ENCODE measurements at regions not wholly inside any gene's neighbourhood (a gene's known extent, or its start where the extent isn't known, plus 50 kb on each side); places are given as distances from the start of the nearest gene placed in this dataset.

GRCh38 chr16:5234295-5235050, 136.9 kb upstream of the EEF2KMT start (continued):
- TF ChIP-seq CBX3 (IDR thresholded peaks at IDR 0.05; ENCODE audit: low read depth) (no peak), SIN3A (IDR thresholded peaks at IDR 0.05; ENCODE audit: low read depth) (no peak), CEBPB (IDR thresholded peaks at IDR 0.05; ENCODE audit: low read depth) (no peak), POLR2A (IDR thresholded peaks at IDR 0.05; ENCODE audit: borderline replicate concordance, extremely low read depth, insufficient read depth, insufficient read length) (no peak), EZH2 (IDR thresholded peaks at IDR 0.05) (no peak)

GRCh38 chr16:5231246-5231759, 133.7 kb upstream of the EEF2KMT start:
- Histone ChIP-seq H3K79me2 (ENCODE audit: insufficient read depth, low read length) (no peaks in the 10 kb centered on the region), H4K20me1 (ENCODE audit: insufficient read depth) (no peaks in the 10 kb centered on the region), H3K27me3 (ENCODE audit: insufficient read depth, low read length) (peaks cover 3% of the 10 kb centered on the region; the same call in 1 of the 2 replicates), H3K4me2 (ENCODE audit: low read length) (no peak overlapping the region), H2AFZ (ENCODE audit: low read depth, low read length, poor library complexity, severe bottlenecking) (no peak overlapping the region), H3K9me2 (ENCODE audit: insufficient read depth) (no peaks in the 10 kb centered on the region), H3K9ac (ENCODE audit: low read length) (no peak overlapping the region), H3K4me3 (replicated peaks in 1 of 2; ENCODE audit: low read depth in 1 of 2, low read length in 2 of 2) (no peak overlapping the region), H3K27ac (ENCODE audit: low read depth, low read length) (no peak overlapping the region), H3K9me3 (ENCODE audit: control insufficient read depth in 1 of 2, insufficient read depth in 1 of 2, low read depth in 1 of 2, low read length in 2 of 2) (no peaks in the 10 kb centered on the region), H3K4me1 (ENCODE audit: control insufficient read depth in 1 of 2, insufficient read depth in 2 of 2, low read length in 2 of 2) (no peaks in the 10 kb centered on the region), H3K36me3 (ENCODE audit: control insufficient read depth in 1 of 2, insufficient read depth in 2 of 2, low read length in 2 of 2) (no peaks in the 10 kb centered on the region)
- no TSS peak for BruUV-seq (replicated peaks)
- ATAC-seq (no peak), DNase-seq (ENCODE audit: low read depth, low spot score) (no peak)
- ChIA-PET CTCF (no interaction called here), POLR2A (no interaction called here), RAD21 (ENCODE audit: low non-redundant PET in 1 of 2, low total read pairs in 2 of 2, uncharacterized antibody in 2 of 2, unreplicated experiment in 2 of 2) (no interaction called here)
- intact Hi-C loops (cut with micrococcal nuclease) = no loop called here
- TF ChIP-seq RAD21 (IDR thresholded peaks at IDR 0.05; ENCODE audit: low read depth) (no peak), CBX3 (IDR thresholded peaks at IDR 0.05; ENCODE audit: low read depth) (no peak), FOSL1 (IDR thresholded peaks at IDR 0.05; ENCODE audit: low read depth) (no peak), SIN3A (IDR thresholded peaks at IDR 0.05; ENCODE audit: low read depth) (no peak), TCF7L2 (IDR thresholded peaks at IDR 0.05; ENCODE audit: borderline replicate concordance, extremely low read depth, insufficient read depth, insufficient read length) (no peak), ATF3 (IDR thresholded peaks at IDR 0.05) (no peak), EZH2phosphoT487 (IDR thresholded peaks at IDR 0.05; ENCODE audit: borderline replicate concordance) (no peak), CEBPB (IDR thresholded peaks at IDR 0.05; ENCODE audit: low read depth) (no peak), YY1 (IDR thresholded peaks at IDR 0.05; ENCODE audit: extremely low read depth, insufficient replicate concordance, low read depth, low read length) (no peak)
